GM23248 (cell line): ENCODE measurements at regions not wholly inside any gene's neighbourhood (a gene's known extent, or its start where the extent isn't known, plus 50 kb on each side); places are given as distances from the start of the nearest gene placed in this dataset.
A peak's percentile ranks its signal among the peaks of the same experiment; 100 is the strongest.

Experiments
- DNase-seq: peaks from one replicate; pipeline ENCODE4 v3.0.0-alpha.2; 2015
- H2AFZ ChIP-seq: fragments of 200-600 bp; sonication (generic); 2 replicates; pipeline ENCODE4 v1.6.1; 2016; ENCODE audit warnings: antibody characterized with exemption
- H3F3A ChIP-seq: fragments of 200-600 bp; sonication (generic); 2 replicates; pipeline ENCODE4 v1.6.1; 2016; ENCODE audit warnings: mild to moderate bottlenecking, antibody characterized with exemption, mixed run types; ENCODE audit not compliant: insufficient read depth
- H3K27ac ChIP-seq: fragments of 200-600 bp; sonication (generic); 2 replicates; pipeline ENCODE4 v1.5.1; 2016; ENCODE audit warnings: mild to moderate bottlenecking
- H3K27me3 ChIP-seq: fragments of 200-600 bp; sonication (generic); replicated peaks from 2 replicates; pipeline ENCODE4 v1.6.1; 2016; ENCODE audit warnings: mild to moderate bottlenecking; ENCODE audit not compliant: insufficient read depth
- H3K36me3 ChIP-seq: fragments of 200-600 bp; sonication (generic); 2 replicates; pipeline ENCODE4 v1.6.1; 2016; ENCODE audit warnings: low read depth, mild to moderate bottlenecking
- H3K4me1 ChIP-seq: fragments of 200-600 bp; sonication (generic); 2 replicates; pipeline ENCODE4 v1.6.1; 2016; ENCODE audit warnings: mild to moderate bottlenecking; ENCODE audit not compliant: insufficient read depth
- H3K4me2 ChIP-seq: fragments of 200-600 bp; sonication (generic); one replicate; pipeline ENCODE4 v1.6.1; 2016; ENCODE audit warnings: mild to moderate bottlenecking; ENCODE audit not compliant: unreplicated experiment
- H3K4me3 ChIP-seq: fragments of 200-600 bp; sonication (generic); 2 replicates; pipeline ENCODE4 v1.5.1; 2016; ENCODE audit warnings: mild to moderate bottlenecking
- H3K79me2 ChIP-seq: fragments of 200-600 bp; sonication (generic); 2 replicates; pipeline ENCODE4 v1.6.1; 2016; ENCODE audit warnings: mild to moderate bottlenecking; ENCODE audit not compliant: insufficient read depth
- H3K9ac ChIP-seq: fragments of 200-600 bp; sonication (generic); 2 replicates; pipeline ENCODE4 v1.6.1; 2016; ENCODE audit warnings: mild to moderate bottlenecking
- H3K9me2 ChIP-seq: fragments of 200-600 bp; sonication (generic); 2 replicates; pipeline ENCODE4 v1.6.1; 2016; ENCODE audit warnings: mixed run types, mild to moderate bottlenecking, moderate library complexity; ENCODE audit not compliant: insufficient read depth
- H3K9me3 ChIP-seq: fragments of 200-600 bp; sonication (generic); one replicate; pipeline ENCODE4 v1.6.1; 2017; ENCODE audit warnings: low read depth
- H4K20me1 ChIP-seq: fragments of 200-600 bp; sonication (generic); 2 replicates; pipeline ENCODE4 v1.6.0; 2016; ENCODE audit not compliant: insufficient read depth
- EZH2 ChIP-seq: fragments of 200-600 bp; sonication (generic); IDR thresholded peaks from 2 replicates; pipeline ENCODE4 v1.6.1; 2018; ENCODE audit warnings: antibody characterized with exemption, mild to moderate bottlenecking; ENCODE audit not compliant: insufficient read depth, poor library complexity, severe bottlenecking
- EZH2phosphoT487 ChIP-seq: fragments of 200-600 bp; sonication (generic); IDR thresholded peaks from 2 replicates; pipeline ENCODE4 v1.6.1; 2018; ENCODE audit warnings: antibody characterized with exemption, moderate library complexity, mild to moderate bottlenecking, low read depth; ENCODE audit not compliant: insufficient read depth
- WGBS, 2 experiments: methylation state at CpG; one replicate each; pipeline ENCODE4 v1.1.6; 2015 to 2017; ENCODE audit warnings: low lambda C conversion rate in 2 of 2, low coverage in 1 of 2; ENCODE audit errors: missing lambda C conversion rate in 2 of 2; 5-methylcytosine and 5-hydroxymethylcytosine counted together
- in situ Hi-C: fragments of 300-500 bp; cut with MboI; formaldehyde crosslinking; loops from 2 replicates; pipeline ENCODE4 v1.15.0; 2020

DNA sequence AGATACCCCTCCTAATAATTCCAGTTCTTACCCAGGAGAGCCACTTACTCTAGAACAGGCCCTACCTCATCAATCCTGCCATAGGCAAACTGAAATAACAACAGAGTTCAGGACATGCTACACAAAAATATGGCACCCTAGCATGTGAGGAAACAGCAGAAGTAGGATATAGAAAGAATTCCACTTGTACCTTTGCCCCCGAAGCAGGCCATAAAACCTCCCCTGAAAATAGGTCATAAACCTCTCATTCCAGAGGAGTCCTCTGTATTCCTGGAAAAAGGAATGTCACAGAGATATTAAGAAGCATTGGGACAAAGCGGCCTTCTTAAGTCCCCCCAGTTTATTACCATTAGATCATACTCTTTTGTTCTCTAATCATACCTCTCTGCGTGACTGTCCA is 504.3 kb upstream of the MARCKS start:
- H3K9me2 ChIP-seq, result no peaks in the 10 kb centered on the region
- in situ Hi-C loops, result no loop called here
- no peaks in the 10 kb centered on the region for H3K79me2 ChIP-seq
- DNase-seq, result no peak
- peak overlapping the region; percentile 26; the same call in 1 of the 2 replicates for H3K4me3 ChIP-seq
- no peak for TF ChIP-seq EZH2
- TF ChIP-seq EZH2phosphoT487, result no peak
- no peak overlapping the region for H2AFZ ChIP-seq
- H3K9me3 ChIP-seq, result no peaks in the 10 kb centered on the region
- no peak overlapping the region for H3K9ac ChIP-seq
- H3K36me3 ChIP-seq, result no peaks in the 10 kb centered on the region
- H4K20me1 ChIP-seq, result no peaks in the 10 kb centered on the region
- H3K4me2 ChIP-seq, result peak overlapping the region; percentile 73
- no peaks in the 10 kb centered on the region for H3K27me3 ChIP-seq
- WGBS, 2 experiments, result 68 to 69% methylated on average over 3 of the region's 3 CpGs
- H3F3A ChIP-seq, result peaks cover 53% of the 10 kb centered on the region
- peaks cover 49% of the 10 kb centered on the region for H3K4me1 ChIP-seq
- H3K27ac ChIP-seq, result peak overlapping the region; percentile 75

DNA sequence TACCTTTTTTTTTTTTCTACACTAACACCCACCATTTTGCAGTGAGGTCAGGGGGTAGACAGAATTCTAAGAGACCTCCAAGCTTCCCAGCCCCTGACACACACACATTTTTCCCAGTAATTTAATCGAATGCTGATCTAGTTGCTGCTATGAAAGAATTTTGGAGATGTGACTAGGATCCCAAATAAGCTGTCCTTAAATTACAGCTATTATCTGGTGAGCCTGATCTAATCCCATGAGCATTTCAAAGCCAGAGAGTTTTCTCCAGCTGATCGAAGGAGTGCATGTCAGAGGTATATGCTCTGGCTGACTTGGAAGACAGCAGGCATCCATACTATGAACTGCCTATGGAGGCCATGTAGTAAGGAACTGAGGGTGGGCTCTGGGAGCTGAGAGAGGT is 503.8 kb upstream of the MARCKS start:
- Histone ChIP-seq H3K9ac (no peak overlapping the region), H3K9me3 (no peaks in the 10 kb centered on the region), H3K4me3 (no peak overlapping the region), H3K4me2 (no peak overlapping the region), H3F3A (peaks cover 53% of the 10 kb centered on the region), H3K27me3 (no peaks in the 10 kb centered on the region), H3K4me1 (peaks cover 49% of the 10 kb centered on the region), H3K9me2 (no peaks in the 10 kb centered on the region), H2AFZ (peak overlapping the region; percentile 26; the same call in 1 of the 2 replicates), H3K27ac (peak overlapping the region; percentile 75), H3K79me2 (no peaks in the 10 kb centered on the region), H4K20me1 (no peaks in the 10 kb centered on the region), H3K36me3 (no peaks in the 10 kb centered on the region)
- in situ Hi-C loops, result no loop called here
- DNase-seq, result peak; percentile 29
- no peak for TF ChIP-seq EZH2phosphoT487
- no peak for TF ChIP-seq EZH2
- WGBS, 2 experiments, result 48 to 58% methylated on average over 2 of the region's 2 CpGs

DNA sequence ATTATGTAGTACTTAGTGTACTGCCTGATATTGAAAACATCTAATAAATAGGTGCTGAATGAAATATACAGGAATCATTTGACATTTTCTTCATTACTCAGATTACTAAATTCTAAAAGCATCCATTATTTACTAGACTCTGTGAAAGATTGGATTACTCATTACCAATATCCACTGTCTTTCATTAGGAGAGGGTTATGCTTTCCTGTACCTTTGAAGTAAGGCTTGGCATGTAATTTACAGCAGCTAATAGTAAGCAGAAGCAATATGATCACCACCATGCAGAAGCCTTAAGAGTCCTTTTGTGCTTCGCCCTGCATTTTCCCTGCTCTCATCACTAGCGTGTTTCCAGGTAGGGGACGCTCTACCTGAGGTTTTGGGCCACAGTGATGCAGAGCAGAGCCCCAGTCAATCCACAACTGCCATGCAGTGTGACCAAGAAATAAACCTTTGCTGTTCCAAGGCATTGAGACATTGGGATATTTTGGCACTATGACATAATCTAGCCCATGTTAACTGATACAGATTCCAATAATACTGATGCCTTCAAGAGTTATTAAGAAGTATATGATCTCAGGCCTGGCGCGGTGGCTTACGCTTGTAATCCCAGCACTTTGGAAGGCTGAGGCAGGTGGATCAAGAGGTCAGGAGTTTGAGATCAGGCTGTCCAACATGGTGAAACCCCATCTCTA is 502.8 kb upstream of the MARCKS start:
- H3K27ac ChIP-seq, result 0 out of 2 replicates have a peak overlapping the region, but pooled peaks have one; percentile 75
- no peaks in the 10 kb centered on the region for H3K9me3 ChIP-seq
- H3K9ac ChIP-seq, result no peak overlapping the region
- DNase-seq, result no peak
- no peak overlapping the region for H2AFZ ChIP-seq
- H3K79me2 ChIP-seq, result no peaks in the 10 kb centered on the region
- in situ Hi-C loops, result no loop called here
- no peak for TF ChIP-seq EZH2phosphoT487
- TF ChIP-seq EZH2, result no peak
- H3K4me1 ChIP-seq, result peaks cover 51% of the 10 kb centered on the region
- no peaks in the 10 kb centered on the region for H4K20me1 ChIP-seq
- no peak overlapping the region for H3K4me3 ChIP-seq
- no peaks in the 10 kb centered on the region for H3K36me3 ChIP-seq
- H3F3A ChIP-seq, result peaks cover 48% of the 10 kb centered on the region
- no peaks in the 10 kb centered on the region for H3K27me3 ChIP-seq
- H3K9me2 ChIP-seq, result no peaks in the 10 kb centered on the region
- 81% methylated on average over 6 of the region's 6 CpGs for WGBS, 2 experiments
- H3K4me2 ChIP-seq, result no peak overlapping the region

DNA sequence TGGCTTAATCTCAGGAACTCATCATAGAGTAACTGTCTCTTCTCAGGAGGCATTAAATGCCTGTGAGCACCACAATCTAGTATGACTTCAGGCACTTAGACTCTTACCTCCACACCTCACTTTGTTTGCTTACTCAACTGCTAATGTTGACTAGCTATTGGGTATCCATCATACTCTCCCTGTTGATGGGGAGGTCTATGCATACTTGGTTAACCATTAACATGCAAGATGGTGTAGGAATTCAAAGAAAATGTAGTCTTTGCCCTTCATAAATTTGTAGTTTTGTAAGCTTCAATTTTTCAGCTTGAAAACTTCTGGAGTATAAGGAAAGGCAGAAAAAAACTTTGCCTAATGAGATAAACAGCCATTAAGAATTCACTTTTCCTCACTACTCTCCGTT is 501.0 kb upstream of the MARCKS start:
- H3K9me2 ChIP-seq, result no peaks in the 10 kb centered on the region
- H3K79me2 ChIP-seq, result no peaks in the 10 kb centered on the region
- in situ Hi-C loops, result no loop called here
- peaks cover 55% of the 10 kb centered on the region for H3K4me1 ChIP-seq
- no peak overlapping the region for H3K9ac ChIP-seq
- no peaks in the 10 kb centered on the region for H3K36me3 ChIP-seq
- no peaks in the 10 kb centered on the region for H3K9me3 ChIP-seq
- H3K4me2 ChIP-seq, result no peak overlapping the region
- no peak overlapping the region for H3K27ac ChIP-seq
- TF ChIP-seq EZH2 (no peak), EZH2phosphoT487 (no peak)
- no peak overlapping the region for H3K4me3 ChIP-seq
- H4K20me1 ChIP-seq, result no peaks in the 10 kb centered on the region
- H2AFZ ChIP-seq, result no peak overlapping the region
- DNase-seq, result no peak
- H3K27me3 ChIP-seq, result no peaks in the 10 kb centered on the region
- 95 to 97% methylated on average over 1 of the region's 1 CpG for WGBS, 2 experiments
- peaks cover 41% of the 10 kb centered on the region for H3F3A ChIP-seq

DNA sequence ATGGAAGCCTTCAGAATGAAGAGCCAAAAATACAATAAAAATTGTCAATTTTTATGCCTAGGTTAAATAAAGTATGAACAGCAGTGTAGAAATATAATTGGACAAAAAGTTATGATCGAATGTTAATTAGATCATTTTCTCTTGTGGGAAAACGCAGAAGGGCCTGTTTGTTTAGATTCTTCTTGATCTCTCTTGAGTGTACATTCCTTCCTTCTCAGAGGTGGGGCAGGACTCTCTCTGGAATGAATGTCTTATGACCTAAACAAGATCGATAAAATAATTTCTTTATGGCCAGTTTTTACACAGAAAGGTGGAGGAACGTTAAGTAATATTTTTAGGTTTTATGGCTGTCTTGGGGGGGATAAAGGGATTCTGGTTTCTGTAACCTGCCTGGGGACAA is 500.1 kb upstream of the MARCKS start:
- TF ChIP-seq EZH2 (no peak), EZH2phosphoT487 (no peak)
- WGBS, 2 experiments, result 74 to 75% methylated on average over 4 of the region's 4 CpGs
- H3K27me3 ChIP-seq, result no peaks in the 10 kb centered on the region
- H3K27ac ChIP-seq, result no peak overlapping the region
- no peak overlapping the region for H3K9ac ChIP-seq
- no peak overlapping the region for H3K4me2 ChIP-seq
- no peaks in the 10 kb centered on the region for H3K36me3 ChIP-seq
- no peaks in the 10 kb centered on the region for H3K9me3 ChIP-seq
- H3F3A ChIP-seq, result peaks cover 32% of the 10 kb centered on the region
- H3K79me2 ChIP-seq, result no peaks in the 10 kb centered on the region
- no peak overlapping the region for H3K4me3 ChIP-seq
- no peaks in the 10 kb centered on the region for H4K20me1 ChIP-seq
- peaks cover 55% of the 10 kb centered on the region for H3K4me1 ChIP-seq
- in situ Hi-C loops, result no loop called here
- no peaks in the 10 kb centered on the region for H3K9me2 ChIP-seq
- no peak for DNase-seq
- H2AFZ ChIP-seq, result no peak overlapping the region
